GOT3 (cell line): ENCODE measurements at regions not wholly inside any gene's neighbourhood (a gene's known extent, or its start where the extent isn't known, plus 50 kb on each side); places are given as distances from the start of the nearest gene placed in this dataset.

Source experiments
- DNase-seq: peaks from one replicate; lab custom pipeline; 2025; ENCODE audit warnings: mixed read lengths; lab: John Stamatoyannopoulos, UW

DNA sequence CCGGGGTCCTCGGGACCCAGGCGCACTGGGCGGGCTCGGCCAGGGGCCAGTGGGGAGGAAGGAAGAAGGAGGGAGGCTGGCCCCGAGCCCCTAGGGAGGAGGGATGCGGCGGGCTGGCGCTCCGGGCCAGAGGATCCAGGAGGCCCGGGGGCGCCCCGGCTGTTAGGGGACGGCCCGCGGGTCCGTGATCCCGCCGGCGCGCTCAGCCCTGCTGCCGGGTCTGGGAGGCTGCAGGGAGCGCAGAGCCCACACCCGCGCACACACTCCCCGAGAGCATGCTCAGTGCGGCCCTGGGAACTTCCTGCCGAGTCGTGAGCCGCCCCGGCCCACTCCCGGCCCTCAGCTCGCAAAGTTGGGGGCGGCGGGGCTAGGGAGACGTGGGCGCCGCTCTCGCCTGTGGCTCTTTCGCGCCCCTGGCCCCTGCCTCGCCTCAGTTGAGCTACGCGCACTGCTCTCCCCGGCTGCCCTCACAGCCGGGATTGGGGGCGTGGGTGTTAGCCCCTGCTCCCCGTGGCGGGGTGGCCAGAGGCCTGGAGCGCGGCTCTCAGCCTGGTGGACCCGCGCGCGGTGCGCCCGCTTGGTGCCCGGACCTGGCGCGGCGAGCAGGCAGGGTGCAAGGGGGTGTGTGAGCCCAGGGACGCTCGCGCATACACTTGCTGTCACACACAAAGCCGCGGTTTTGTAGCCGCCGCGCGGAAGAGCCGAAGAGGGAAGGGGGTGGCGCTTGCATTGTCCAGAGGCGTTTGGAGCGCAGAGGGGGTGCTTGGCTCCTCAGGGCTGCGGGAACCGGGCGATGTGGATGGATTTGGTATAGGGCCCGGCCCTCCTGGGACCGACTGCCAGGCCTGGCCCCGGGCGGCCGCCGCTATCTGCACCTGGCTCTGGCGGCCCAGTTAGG, 132.9 kb upstream of the MGAT5 start:
- no peak for DNase-seq

DNA sequence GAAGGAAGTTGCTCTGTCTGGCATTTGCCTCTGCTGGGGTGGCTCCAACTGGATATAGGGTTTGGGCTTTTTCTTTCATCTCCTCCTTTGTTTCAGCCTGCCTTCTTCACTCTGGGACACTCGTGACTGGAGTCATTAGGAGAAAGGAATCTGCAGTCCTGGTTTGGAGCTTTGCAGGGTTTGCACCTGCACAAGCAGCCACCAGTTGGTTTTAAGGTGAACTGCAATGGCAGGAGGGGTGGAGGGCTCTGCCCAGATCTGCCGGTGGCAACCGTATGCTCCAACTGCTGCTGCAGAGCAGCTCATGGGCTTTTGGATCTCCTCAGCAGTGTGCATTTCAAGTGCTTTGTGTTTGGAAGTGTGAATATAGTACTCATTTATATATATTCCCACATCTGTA, 131.3 kb upstream of the MGAT5 start:
- no peak for DNase-seq

DNA sequence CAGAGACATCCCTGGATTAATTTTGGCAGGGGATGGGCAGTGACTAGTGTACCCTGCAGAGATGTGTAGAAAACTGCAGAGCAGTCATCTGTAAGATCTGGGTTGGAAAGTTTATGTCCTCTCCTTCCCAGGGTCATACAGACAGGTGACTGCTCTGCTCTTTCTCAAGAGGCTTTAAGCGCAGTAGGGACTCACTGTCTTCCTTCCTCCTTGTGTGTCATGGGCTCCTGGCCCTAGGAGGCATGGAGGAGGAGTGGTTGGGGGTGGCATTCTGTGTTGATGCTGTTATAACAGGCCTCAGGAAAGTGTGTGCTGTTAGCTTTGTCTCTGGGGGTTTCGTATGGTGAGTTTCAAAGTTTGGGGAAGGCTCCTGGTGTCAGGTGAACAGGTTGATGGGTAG, 130.5 kb upstream of the MGAT5 start:
- DNase-seq, result no peak

DNA sequence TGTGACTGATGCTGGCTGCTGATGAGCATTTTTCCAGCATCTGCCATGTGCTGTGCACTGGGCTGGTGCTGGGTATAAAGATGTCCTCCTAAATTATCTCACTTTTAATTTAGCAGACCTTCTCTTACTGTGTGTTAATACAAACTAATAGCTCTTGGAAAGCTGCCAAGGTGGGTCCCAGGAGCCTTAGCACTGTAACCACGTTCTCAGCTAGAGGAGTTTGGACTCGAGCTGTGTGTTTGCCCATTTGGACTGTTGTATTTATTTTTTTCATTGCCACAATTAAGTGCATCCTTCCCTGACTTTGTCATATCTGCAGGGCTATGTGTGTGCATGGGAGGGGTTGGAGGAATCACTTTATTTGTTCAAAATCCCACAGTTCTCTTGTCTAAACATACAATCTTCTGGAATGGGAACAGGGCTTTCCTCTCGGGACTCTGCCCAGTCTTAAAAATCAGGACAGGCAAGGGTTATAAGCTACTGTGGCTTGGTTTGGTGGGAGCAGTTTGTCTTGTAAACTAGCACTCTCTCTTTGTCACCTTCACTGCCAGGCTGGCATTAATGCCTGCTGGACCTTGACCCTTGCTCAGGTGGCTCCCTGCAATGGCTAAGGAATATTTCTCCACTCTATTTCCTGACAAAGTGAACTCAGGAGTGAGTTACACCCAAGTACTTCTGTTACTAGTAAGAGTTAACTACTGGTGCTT, 129.7 kb upstream of the MGAT5 start:
- DNase-seq, result no peak

DNA sequence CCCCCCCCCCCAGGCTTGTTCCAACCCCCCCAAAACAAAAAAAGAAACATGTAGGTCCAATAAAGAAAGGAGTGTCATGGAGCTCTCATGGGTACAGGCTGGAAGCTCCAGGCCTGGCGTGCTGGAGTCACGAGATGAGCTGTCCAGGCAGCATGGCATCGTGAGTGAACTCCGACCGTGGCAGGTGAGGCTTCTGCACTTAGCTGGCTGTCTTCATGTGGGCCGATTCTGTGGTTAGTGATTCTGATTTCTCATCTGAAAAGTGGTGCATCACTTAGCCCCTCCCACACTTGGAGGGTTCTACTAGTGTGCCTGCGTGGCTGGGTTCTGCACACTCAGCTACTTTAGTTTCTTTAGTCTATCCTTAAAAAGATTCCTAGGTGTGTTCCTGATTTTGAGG, 126.4 kb upstream of the MGAT5 start:
- no peak for DNase-seq

DNA sequence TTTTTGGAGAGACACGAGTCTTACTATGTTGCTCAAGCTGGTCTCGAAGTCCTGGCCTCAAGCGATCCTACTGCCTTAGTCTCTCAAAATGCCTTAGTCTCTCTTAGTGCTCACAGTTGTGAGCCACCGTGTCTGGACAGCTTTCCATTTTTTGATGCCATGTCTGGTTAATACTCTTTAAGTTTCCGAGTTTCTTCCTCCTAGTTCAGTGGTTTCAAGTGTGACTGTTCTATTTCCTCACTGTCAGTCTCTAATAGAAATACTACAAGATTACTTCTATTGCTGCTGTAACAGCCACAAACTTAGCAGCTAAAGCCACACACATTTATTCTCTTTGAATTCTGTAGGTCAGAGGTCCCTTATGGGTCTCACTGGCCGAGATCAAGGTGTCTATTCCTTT, 125.1 kb upstream of the MGAT5 start:
- no peak for DNase-seq

DNA sequence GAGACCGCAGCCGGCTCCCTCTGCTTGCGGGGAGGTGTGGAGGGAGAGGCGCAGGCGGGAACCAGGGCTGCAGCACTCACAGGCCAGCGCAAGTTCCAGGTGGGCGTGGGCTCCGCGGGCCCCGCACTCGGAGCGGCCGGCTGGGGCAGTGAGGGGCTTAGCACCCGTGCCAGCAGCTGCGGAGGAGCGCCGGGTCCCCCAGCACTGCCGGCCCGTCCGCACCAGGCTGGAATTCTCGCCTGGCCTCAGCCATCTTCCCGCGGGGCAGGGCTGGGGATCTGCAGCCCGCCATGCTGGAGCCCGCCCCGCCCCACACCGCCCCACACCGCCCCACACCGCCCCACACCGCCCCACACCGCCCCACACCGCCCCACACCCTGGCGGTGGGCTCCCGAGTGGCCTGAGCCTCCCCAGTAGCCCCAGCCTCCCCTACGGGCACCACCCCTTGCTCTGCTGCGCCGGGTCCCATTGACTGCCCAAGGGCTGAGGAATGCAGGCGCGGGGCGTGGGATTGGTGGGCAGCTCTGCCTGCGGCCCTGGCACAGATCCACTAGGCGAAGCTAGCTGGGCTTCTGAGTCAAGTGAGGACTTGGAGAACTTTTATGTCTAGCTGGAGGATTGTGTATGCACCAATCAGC, 123.9 kb upstream of the MGAT5 start:
- no peak for DNase-seq

DNA sequence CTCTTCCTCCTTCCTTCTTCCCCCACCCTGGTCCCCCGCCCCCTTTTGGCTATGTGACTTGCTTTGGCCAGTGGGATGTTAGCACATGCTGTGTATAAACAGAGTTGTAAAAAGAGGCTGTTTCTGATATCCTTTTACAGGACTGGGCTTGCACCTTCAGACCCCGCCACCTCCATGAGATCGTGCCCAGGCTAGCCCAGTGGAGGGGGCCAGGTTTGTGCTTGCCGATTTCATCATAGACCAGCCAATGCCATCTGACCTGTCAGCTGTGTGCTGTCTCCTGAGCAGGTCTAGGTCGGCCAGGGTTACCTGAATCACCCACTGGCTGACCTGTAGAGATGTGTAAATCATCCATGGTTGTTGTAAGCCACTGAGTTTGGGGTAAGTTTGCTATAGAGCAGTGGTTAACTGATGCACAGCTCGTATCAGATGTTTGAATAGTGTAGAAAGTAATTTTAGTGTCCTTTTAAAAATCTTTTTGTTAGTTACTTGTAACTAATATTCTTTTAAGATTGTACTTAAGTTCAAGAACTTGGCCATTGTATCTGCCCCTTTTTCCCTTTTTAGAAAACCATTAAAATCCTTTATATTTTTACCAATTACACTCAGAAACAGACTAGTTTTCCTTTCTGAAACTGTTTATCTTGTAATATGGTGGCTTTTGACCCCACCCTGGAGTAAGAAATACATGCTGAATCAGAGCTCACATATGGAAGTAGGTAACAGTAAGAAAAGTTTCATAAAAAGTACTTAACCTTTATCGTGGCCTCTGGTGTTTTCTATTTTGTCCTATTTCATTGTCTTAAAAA, 122.0 kb upstream of the MGAT5 start:
- no peak for DNase-seq

DNA sequence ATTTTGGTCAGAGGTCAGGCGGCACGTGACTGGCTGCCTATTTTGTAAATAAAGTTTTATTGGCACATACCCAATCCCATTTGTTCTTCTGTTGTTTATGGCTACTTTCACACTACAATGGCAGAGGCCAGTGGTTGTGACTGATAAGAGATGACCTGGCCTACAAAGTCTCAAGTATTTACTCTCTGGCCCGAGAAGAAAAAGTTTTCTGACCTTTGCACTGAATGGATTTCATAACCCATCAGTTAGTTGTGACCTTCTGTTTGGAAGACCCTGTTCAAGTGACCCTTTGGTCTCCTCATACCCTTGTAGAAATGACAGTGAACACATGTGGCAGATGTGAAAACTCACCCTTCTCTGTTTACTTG, 121.4 kb upstream of the MGAT5 start:
- no peak for DNase-seq

DNA sequence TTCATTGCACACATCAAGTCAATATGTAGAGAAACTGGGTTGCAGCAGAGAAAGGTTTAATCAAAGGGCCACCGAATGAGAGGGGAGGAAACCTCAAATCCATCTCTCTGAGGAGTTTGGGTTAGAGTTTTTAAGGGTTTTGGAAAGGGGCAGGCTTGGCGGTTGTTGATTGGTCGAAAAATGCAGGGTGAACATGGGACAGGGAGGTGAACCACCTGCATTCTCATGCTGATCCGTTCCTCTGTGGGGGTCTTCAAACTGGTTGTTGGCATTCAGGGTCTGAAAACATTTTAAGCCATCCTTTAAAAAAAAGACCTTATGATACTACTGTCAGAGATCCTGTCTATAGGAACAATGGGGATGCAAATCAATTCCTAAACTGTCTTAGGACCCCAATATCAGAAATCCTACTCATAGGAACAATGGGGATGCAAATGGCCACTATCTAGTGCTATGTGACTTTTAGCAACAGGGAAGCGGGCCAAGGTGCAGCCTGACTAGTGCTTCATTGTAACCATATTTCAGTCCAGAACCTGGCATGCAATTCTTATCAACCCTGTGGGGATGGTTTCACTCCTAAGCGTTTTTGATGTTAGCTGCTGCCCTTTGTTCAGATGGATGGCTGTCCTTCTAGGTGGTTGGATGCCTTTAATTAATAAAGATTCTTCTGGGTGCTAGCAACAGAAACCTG, 120.1 kb upstream of the MGAT5 start:
- no peak for DNase-seq

DNA sequence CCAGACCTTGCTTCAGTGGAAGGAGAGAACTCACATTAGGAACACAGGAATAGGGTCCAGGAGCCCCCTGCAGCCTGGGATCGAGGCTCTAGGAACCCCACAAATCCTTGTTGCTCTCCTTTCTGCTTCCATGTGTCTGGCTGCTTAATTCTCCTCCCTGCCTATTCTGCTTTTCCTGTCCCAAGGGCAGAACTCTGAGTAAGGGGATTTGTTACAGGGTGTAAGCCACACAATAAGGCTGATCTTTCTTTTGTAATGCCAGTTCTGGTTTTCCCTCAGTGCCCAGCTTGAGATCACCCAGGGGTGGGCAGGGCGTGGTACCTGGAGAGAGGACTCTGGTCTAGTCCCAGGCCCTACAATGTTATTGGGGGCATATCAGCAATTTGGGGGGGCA, 119.6 kb upstream of the MGAT5 start:
- DNase-seq, result no peak

DNA sequence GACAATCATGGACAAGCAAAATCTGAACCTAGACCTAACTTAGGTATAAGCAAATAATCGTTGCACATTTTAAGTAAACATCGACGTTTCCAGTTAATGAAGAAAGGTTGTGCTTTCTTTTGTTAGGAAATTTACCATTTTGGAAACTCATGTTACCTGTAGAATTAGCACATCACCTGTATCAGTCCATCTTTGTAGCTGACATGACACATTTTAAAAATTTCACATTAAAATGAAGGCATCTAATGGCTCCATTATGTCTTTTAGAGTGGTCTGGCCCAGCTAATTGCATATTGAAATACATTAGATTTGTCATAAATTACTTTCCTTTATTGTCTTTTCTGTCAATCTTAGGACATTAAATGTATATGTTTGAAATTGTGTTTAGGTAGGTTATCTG, 119.0 kb upstream of the MGAT5 start:
- no peak for DNase-seq

DNA sequence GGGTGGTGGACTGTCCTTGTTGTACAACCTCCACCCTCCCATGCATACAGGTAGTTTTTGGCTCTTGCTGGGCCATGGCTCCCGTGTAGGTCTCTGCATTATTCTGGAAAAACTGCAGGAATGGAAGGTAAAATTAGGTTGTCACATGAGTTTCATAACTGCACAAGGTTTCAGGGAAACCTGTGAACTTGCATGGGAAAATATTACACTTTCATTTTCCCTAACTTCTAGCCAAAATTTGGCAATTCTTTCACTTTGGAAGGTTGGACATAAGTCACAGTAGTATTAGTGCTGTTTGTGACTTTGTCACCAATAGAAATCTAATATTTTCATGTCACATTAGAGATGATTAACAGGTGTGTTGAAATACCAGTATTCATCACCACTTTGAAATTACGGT, 118.1 kb upstream of the MGAT5 start:
- no peak for DNase-seq

DNA sequence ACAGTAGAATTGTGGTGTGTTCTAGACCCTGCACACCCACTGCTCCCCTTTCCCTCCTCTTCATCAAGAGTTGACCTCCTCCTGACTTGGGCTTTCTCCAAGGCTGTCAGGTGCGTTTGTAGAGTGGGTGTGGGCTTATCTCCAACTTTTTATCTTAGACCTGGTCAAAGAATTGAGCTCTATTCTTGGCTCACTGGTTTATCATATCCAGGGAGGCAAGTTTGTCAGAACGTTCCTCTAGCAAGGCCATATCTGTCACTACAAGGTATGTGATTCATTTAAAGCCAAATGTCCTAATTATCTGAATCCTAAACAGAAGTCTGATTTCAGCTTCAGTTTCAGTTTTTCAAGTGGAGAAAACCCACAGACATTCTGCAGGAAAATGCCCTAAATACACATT, 117.1 kb upstream of the MGAT5 start:
- DNase-seq, result no peak

DNA sequence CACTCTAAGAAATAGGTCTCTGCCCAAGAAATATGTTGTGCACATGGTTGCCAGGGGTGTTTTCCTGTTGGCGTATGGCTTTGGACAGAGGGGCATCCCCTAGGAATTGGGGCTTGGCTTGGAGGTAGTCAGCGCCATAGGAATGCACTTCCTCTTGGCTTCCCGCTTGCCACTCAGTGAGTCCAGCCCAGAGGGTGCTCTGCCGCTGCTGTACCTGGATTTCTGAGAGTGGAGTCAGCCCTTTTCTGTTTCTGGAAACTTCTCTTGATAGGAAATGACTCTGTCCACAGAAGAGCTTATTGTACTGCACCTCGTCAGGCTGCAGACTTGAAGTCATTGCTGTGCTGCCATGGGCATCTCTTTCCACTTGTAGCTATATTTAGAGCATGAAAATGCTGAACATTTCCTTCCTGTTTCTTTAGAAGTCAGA, 116.7 kb upstream of the MGAT5 start:
- DNase-seq, result no peak

DNA sequence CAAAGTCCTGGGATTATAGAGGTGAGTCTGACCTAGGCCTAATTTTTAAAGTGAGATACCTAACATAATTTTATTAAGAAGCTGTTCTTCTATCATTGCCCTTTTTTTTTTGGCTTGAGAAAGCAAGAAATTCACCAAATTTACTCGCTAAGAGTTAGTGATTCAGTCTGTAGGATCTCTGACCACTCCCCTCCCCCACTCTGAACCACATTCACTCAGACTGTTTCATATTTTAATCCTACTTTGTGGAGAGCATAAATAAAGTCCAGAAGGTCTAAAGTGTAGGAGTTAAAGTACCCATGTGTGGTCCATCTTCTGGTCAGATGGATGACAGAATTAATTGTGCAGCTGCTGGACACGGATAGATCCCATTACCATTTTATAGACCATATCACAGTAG, 115.8 kb upstream of the MGAT5 start:
- no peak for DNase-seq

DNA sequence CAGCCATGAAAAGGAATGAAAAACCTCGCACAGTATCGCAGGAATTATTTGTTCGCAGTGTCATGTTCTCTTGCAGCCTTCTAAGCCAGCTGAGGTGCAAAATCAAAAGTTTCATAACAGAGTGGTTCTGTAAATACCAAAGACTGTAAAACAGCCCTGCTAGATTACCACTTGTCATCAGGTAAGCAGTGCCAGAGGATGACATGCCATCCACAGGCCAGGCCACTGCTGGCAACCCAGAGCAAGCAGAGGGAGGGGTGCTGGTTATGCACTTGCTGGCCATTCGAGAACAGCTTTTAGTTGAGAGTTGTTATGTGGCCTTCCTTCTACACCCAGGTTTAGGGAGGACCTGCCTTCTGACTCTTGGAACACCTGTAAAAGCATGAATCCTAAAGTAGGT, 114.3 kb upstream of the MGAT5 start:
- DNase-seq, result no peak

DNA sequence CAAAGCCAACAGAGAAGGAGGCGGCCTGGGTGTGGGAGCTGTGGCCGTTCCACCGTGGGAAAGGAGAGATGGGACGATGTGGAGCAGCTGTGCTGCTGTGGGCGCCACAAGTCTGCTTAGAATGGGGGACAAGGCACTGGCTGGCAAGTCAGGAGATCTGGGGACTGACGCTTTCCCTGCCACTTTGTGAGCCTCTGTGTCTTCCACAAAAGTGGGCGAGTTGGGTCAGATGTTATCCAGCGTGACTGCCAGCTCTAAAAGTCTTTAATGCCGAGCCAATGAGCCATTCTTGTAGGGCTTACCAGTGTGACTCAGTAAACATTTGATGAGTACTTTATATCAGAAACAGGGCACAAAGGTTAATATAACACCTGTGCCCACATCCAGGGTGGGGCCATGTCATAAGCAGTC, 113.6 kb upstream of the MGAT5 start:
- no peak for DNase-seq

DNA sequence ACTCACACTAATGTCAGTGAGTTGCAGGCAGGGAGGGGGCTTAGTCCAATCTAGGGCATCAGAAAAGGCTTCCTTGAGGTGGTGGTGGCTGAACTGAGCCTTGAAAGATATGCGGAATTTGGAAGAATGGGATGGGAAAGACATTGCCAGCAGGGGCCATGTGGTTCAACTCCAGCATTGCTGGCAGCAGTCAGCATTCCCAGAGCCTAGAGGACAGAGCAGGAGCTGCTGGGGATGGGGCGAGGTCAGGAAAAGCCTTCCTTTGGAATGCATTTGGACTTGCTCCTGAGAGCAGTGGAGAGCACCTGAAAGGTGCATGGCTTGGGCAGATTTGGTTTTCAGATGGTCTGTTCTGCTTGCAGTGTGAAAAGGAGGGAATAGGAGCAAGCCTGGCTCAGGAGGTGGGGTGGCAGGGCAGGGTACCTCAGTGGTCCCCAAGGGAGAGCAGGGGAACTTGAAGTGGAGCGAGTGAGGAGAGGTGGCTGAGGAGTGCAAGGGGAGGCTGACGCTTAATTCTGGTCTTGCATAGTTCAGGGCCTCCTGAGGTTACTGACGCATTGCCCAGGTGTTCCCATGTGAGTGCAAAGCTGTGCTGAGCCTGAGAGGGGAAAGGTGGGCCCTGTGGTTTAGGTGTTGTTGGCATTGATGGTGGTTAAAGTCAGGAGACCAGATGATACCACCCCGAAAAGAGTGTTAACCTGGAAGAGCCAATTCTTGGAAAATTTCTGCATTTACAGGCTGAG, 112.1 kb upstream of the MGAT5 start:
- DNase-seq, result no peak

DNA sequence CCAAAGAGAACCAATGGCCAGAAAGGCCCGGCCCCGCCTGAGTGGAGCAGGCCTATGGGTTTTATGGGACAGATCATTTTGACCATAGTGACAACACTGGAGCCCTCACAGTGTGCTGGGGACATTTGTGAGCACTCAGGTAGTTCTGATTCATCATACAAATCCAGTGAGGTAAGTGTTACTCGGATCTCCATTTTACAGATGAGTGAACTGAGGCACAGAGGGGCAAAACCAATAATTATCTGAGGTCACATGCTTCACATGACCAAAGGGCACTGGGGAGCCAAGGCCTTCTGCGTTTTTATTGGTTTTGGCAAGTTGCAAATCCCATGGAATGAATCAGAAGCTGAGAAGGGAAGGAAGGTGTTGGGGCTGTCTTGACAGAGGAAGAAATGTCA, 111.5 kb upstream of the MGAT5 start:
- no peak for DNase-seq

DNA sequence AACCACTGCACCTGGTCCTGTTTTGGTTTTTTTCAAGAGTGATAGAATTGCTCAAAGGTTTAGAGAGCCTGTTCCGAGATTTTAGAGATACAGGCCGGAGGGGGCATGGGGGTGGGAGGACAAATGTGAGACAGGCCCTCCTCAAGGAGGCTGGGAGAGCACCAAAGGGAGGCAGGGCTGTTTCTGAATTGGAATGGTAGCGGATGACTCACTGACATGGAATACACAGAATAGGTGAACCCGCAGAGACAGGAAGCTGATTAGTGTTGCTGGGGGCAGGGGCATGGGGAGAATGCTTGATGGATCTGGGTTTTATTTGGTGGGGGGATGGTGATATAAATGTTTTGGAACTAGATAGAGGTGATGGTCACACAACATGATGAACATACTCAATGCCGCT, 111.0 kb upstream of the MGAT5 start:
- no peak for DNase-seq
